Hematopoietic multipotent progenitor cell treated with erythropoietin and hydrocortisone succinate and interleukin-3 and kit ligand, for 15 days (in vitro differentiated cells): ENCODE measurements at regions not wholly inside any gene's neighbourhood (a gene's known extent, or its start where the extent isn't known, plus 50 kb on each side); places are given as distances from the start of the nearest gene placed in this dataset.

Source experiments
- DNase-seq: peaks from one replicate; pipeline ENCODE4 v3.0.0-alpha.2; 2015; ENCODE audit warnings: low spot score

DNA sequence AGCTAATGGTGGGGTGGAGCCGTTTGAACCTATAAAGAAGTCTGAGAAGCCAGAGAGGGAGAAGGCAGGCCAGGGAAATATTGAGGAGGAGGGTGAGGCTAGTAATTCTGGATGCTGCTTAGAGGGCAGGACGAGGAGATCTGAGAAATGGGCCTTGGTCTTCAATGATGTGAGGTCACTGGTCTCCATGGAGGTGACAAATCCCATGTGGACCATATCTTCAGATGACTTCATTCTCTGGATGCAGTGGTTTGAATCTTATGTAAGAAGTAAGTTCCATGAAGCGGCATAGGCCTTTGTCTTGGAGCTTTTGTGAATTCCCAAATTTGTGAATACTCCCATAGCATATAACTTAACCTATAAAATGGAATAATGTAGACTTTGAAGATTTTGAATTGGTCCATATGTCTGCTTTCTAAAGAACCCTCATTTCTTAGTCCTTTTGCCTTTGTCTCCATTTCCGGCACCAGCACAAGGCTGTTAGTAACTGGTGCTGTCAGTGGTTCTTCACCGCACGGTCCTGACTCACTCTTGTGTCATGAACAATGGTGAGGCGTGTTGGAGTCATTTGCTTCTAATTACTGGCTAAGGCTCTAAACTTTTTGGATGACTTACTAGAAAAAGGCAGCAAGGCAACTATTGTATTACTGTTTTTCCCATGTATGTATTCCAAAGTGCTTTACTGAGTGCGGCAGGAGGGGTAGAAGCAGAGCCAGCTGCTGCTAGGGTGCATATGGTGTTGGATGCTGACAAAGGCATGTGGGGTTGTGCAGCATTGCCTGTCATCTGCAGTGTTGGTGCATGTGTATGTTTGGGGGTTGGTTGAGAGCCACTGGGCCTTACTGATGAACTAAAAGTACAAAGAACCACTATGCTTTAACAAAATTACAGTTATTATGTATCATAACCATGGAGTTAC is 279.3 kb upstream of the C2CD4B start:
- no peak for DNase-seq

GRCh38 chr15:62445244-62445643 is 280.2 kb upstream of the C2CD4B start:
- DNase-seq: no peak

GRCh38 chr15:62446984-62447383 is 281.9 kb upstream of the C2CD4B start:
- no peak for DNase-seq

DNA sequence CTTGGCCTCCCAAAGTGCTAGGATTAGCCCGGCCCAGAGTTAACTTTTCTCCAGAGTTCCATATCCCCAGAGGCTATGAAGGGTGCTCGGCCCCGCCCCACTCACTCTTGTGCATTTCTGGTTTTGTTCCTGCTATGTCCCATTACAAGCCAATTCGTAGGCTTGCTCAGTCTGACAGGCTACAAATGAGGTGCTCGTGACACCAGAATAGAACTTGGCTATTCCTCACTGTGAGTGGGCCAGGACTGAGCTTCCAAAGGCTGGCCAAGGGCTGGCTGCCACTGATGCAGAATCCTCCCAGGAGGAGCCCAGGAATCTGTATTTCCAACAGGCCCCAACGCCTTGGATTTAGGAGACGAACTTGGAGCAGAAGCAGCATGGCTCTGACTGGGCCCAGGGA is 282.7 kb upstream of the C2CD4B start:
- no peak for DNase-seq

DNA sequence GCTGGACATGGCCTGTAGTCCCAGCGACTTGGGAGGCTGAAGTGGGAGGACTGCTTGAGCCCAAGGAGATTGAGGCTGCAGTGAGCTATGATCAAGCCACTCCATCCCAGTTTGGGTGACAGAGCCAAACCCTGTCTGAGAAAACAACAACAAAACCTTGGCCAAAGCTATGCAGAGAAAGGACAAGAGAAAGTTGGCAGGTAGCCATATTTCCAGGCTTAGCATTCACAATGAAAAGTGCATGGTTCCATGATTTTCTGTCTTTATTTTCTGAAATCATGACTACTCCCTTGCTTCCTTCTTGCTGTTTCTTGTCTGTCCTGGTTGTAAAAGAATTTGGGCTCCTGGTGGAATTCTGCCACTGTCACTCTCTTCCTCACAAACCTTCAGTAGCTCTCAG is 284.6 kb upstream of the C2CD4B start:
- no peak for DNase-seq

DNA sequence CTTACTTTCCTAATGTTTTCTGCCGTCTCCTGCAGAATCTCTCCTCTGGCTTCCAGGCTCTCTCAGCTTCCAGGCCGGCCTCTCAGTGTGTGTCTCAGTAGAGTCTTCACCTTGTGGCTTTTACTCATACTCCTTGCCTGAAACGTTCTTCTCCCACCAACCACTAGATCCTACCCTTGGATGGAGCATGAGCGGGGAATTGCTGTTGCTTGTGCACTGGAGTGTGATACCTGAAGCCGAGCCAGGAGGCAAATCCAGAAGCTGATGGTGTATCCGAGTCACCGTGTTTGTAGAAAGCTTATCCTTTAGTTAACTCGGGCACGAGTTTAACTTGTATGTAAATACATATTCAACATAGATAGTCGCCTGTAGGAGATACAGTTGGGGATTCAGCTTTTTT is 285.0 kb upstream of the C2CD4B start:
- no peak for DNase-seq

DNA sequence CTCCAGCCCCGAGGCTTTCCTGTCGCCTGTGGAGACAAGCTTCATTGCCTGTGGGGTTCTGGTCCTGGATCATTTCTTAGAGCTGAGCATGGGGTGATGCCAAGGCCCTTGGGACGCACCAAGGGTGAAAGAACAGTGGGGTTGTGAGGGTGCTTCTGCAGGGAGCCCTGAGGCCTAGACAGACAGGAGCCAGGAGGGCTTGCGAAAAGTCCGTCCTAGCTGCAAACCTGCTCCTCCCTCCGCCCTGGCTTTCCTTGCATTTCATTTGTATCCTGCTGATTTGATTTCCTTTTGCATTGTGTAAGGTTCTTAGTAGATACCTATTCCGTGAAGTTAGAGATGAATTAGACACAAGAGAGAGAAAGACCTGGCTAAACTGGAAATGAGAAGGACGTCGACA is 286.9 kb upstream of the C2CD4B start:
- no peak for DNase-seq

- no peak for DNase-seq
Measured at GRCh38 chr15:62452667-62453066, 287.6 kb upstream of the C2CD4B start.

DNA sequence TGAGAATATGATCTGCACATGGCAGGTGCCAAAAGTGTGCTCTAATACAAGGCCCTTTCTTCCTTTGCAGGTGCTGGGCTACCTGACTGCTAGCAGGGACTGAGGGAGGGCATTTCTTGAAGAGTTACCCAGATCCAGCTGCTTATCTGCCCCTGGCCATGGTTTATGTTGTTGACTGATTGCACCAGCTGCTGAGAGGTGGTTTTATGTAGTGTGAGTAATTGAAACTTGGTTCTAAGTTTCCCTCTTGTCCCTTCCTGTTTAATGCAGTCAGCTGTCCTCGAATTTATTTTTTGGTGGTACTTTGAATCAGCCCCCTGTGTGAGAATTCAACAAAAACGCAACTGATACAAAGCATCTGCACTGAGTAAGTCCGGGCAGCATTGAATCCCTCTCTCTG is 288.3 kb upstream of the C2CD4B start:
- peak; percentile 70 for DNase-seq

- no peak for DNase-seq
Measured at GRCh38 chr15:62453981-62454380, 288.9 kb upstream of the C2CD4B start.

DNA sequence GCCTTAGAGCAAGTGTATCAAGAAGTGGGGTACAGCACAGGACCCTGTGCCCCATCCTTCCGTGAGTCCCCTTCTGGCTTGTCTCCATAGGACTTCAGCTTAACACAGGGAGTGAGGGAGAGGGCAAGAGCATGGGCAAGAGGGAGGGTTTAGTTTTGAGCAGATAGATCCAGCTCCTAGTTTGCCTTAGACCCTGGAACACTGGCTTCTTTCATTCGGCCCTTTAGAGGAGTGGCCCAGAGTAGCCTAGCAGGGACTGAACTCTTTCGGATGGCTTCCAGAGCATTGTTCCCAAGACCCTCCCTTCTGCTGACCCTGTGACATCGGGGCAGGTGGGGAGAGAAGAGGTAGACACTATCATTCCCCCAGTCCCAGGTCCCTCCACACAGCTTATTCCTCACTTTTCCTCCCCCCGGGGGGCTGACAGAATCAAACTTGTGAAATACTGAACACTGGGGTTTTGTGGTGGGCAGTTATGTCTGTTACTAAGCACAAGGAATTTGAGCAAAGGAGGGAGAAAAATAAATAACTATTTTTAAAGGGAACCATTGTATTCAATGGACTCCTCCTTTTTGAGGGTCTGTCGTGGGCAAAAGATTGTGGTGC is 289.6 kb upstream of the C2CD4B start:
- DNase-seq: no peak

DNA sequence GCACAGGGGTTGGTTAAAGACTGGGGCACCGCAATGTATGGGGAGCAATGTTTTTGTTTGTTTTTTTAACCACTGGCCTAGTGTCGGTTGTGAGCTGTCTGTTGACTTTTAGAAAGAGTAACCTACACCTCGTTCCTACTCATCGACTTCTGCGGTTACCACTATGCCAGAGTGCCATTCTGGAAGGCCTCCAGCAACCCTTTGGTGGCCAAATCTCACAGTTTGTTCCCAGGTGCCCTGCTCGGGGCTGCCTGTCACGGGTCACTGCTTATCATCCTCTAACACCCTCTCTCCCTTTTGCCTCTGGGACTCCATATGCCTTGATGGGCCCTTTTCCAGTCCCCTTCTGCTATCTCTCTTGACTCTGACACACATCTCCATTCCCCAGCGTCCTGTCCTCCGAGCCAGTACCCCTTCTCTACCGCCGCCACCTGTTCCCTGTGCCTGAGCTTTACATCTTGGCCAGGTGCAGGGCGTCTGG is 290.4 kb upstream of the C2CD4B start:
- DNase-seq: peak; percentile 53

DNA sequence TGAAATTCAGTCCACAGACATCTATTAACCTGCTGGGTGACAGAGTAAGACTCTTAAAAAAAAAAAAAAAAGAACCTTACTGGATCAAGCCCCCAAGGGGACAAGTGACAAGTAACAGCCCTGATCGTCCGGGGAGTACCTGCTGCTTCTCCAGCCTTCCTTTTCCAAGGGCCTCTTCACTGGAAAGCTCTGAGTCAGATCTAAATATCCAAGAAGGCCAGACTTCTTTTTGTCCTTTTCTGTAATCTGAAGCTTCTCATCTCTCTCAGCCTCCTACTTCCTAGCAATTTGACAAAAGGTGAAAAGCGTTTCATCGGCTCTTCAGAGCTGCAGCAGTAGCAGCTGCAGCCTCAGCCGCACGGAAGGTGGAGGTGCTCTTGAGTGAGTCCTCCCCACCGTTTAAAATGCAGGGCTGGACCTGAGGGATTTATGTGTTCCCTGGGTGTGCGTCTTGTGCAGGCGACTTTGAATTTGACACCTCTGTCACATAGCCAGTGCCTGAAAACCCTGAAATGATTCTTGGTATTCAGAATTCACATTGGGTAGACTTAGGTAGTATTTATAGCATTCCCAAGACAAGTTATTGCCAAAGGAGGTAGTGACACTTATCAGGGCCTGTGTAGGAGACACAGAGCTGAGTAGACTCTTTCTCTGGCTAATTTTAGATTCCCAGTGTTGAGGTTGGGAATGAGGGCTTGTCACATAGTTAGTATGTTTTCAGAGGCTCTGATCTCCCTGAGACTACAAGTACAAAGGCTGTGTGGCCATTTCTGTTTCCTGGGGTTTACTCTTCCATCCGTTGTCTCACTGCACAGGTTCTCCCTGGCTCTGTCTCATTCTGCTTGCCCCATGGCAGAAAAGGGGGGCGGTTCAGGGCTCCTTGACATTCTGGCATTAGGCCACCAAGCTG is 291.2 kb upstream of the C2CD4B start:
- DNase-seq: no peak

DNA sequence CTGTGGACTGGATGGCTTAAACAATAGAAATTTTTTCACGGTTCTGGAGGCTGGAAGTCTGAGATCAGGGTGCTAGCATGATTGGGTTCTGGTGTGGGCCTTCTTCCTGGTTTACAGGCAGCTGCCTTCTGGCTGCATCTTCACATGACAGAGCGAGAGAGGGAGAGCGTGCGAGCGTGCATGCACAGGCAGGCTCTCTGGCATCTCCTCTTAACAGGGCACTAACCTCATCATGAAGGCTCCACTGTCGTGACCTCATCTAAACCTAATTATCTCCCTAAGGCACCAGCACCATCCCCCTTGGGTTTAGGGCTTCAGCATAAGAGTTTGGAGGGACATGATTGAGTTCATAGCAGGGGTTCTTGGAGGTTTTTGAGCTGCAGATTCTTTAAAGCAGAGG is 292.0 kb upstream of the C2CD4B start:
- no peak for DNase-seq

GRCh38 chr15:62459875-62460274 is 294.8 kb upstream of the C2CD4B start:
- DNase-seq: no peak

DNA sequence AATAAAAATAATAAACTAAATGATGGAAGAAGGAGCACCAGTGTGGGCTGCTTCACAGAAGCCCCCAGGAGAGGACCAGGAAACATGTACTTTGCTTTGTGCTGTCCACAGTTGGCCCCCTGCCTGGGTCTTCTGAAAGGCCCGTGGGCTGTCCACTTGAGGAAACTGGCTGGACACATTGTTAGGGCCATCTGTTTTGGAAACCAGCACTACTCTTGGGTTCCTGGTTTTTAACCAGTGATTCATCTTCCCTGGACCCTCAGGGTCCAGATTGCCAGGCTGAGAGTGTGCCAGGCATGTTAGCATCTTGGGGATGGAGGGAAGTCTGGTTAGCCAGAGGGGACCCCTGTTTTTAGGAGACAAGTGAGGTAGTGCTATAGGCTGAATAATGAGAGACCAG is 297.2 kb upstream of the C2CD4B start:
- no peak for DNase-seq

GRCh38 chr15:62462721-62463120 is 297.6 kb upstream of the C2CD4B start:
- DNase-seq: no peak

DNA sequence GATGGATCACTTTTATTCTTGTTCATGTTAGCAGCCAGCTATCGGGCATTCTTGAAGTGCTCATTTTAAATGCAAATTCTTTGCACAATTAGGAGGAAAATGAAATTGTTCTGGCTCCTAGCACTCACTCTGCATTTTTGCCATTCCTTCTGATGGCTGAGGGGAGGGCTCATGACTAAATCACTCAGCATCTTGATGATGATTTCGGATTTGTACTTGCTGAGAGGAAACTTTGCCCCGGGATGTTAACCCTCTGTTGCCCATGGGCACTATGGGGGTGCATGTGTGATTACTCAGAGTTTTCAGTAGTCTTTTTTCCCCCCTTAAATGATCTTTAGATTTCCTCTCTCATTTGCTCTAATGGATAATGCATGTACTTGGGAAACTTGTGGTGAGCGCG is 299.6 kb upstream of the C2CD4B start:
- DNase-seq: no peak

GRCh38 chr15:62465173-62465572 is 300.1 kb upstream of the C2CD4B start:
- no peak for DNase-seq

DNA sequence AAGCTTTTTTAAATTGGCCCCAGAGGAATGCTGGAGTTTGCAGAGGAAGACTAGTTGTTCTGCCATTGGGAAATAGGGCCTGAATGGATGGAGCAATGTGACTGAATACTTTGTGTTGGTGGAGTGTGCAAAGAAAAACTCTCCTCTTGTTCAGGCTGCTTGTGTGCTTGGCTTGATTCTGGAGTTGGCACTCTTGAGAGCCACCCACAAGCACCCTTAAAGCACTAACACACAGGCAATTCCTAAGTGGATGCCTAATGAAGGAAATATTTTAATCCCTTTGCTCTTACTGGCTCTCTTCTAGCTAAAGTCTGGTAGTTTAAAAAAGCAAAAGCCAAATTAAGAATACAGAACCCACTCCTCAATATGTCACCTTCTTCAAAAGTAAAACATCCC is 304.4 kb upstream of the C2CD4B start:
- no peak for DNase-seq

GRCh38 chr15:62469874-62470688 is 305.0 kb upstream of the C2CD4B start:
- DNase-seq: no peak
